ENCODE measurements at regions not wholly inside any gene's neighbourhood (a gene's known extent, or its start where the extent isn't known, plus 50 kb on each side); places are given as distances from the start of the nearest gene placed in this dataset.

- H3K27ac Mint-ChIP-seq: no peak overlapping the region
- peaks cover 4% of the 10 kb centered on the region for H3K27me3 Mint-ChIP-seq
- DNase-seq (no peak), ATAC-seq (ENCODE audit: low read depth) (no peak)
- TF ChIP-seq, protein P1, sequence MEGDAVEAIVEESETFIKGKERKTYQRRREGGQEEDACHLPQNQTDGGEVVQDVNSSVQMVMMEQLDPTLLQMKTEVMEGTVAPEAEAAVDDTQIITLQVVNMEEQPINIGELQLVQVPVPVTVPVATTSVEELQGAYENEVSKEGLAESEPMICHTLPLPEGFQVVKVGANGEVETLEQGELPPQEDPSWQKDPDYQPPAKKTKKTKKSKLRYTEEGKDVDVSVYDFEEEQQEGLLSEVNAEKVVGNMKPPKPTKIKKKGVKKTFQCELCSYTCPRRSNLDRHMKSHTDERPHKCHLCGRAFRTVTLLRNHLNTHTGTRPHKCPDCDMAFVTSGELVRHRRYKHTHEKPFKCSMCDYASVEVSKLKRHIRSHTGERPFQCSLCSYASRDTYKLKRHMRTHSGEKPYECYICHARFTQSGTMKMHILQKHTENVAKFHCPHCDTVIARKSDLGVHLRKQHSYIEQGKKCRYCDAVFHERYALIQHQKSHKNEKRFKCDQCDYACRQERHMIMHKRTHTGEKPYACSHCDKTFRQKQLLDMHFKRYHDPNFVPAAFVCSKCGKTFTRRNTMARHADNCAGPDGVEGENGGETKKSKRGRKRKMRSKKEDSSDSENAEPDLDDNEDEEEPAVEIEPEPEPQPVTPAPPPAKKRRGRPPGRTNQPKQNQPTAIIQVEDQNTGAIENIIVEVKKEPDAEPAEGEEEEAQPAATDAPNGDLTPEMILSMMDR (IDR thresholded peaks at IDR 0.05): no peak
- H3K36me3 Mint-ChIP-seq (ENCODE audit: low read depth): no peaks in the 10 kb centered on the region
- no peaks in the 10 kb centered on the region for H3K9me3 Mint-ChIP-seq
- ChIA-PET CTCF (no interaction called here), POLR2A (no interaction called here)
- intact Hi-C loops (cut with micrococcal nuclease): no loop called here
- H3K4me1 Mint-ChIP-seq: no peaks in the 10 kb centered on the region
- H3K4me3 Mint-ChIP-seq: no peak overlapping the region
Measured at GRCh38 chr9:107740088-107740980, 250.8 kb upstream of the KLF4 start.

DNA sequence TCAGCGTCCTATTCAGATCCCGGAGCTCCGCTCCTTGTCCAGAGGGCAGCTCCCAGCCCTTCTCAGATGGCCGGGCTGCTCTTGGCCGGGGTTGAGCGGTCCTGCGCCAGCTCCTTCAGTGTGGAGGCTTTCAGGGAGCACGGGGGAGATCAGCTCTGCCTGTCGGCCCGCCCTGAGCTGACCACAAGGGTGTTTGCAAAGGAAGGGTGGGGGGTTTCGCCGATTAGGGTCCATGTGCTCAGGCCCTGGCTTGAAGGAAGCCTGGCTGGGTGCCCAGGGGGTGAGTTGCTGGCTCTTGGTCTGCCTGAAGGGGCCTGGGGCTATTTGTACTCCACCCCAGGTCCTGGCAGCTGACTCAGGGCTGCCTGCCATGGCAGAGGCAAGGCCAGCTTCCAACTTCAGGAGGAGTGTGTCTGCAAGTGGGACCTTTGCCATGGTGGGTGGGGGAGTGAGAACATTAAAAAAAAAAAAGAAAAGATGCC lies 250.1 kb upstream of the KLF4 start:
- ChIA-PET CTCF (no interaction called here), POLR2A (no interaction called here)
- Mint-ChIP-seq H3K27me3 (peaks cover 4% of the 10 kb centered on the region), H3K9me3 (no peaks in the 10 kb centered on the region), H3K27ac (no peak overlapping the region), H3K36me3 (ENCODE audit: low read depth) (no peaks in the 10 kb centered on the region), H3K4me3 (no peak overlapping the region), H3K4me1 (no peaks in the 10 kb centered on the region)
- ATAC-seq (ENCODE audit: low read depth) (no peak), DNase-seq (no peak)
- intact Hi-C loops (cut with micrococcal nuclease): no loop called here
- TF ChIP-seq, protein P1 (IDR thresholded peaks at IDR 0.05): no peak

DNA sequence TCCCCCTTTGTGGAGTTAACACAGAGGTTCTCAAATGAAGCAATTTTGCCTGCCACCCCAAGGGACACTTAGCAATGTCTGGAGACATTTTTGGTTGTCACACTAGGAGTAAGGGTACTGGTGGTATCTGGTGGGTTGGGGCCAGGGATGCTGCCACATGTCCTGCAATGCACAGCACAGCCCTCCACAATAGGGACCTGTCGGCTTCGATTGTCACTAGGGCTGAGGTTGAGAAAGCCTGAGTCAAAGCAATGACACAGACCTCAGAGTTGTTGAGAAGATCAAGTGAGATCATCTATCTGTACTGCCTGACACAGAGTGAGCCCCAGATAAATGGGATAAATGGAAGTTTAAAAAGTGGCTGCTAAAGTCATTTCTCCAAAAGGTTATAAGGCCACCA lies 249.2 kb upstream of the KLF4 start:
- ChIA-PET CTCF (no interaction called here), POLR2A (no interaction called here)
- no peak overlapping the region for H3K4me3 Mint-ChIP-seq
- DNase-seq (no peak), ATAC-seq (ENCODE audit: low read depth) (no peak)
- intact Hi-C loops (cut with micrococcal nuclease): no loop called here
- peaks cover 4% of the 10 kb centered on the region for H3K27me3 Mint-ChIP-seq
- TF ChIP-seq, protein P1 (IDR thresholded peaks at IDR 0.05): no peak
- H3K36me3 Mint-ChIP-seq (ENCODE audit: low read depth): no peaks in the 10 kb centered on the region
- H3K4me1 Mint-ChIP-seq: no peaks in the 10 kb centered on the region
- no peak overlapping the region for H3K27ac Mint-ChIP-seq
- H3K9me3 Mint-ChIP-seq: no peaks in the 10 kb centered on the region

- Mint-ChIP-seq H3K27ac (no peak overlapping the region), H3K36me3 (ENCODE audit: low read depth) (no peaks in the 10 kb centered on the region), H3K4me1 (no peaks in the 10 kb centered on the region), H3K4me3 (no peak overlapping the region), H3K27me3 (peaks cover 4% of the 10 kb centered on the region), H3K9me3 (no peaks in the 10 kb centered on the region)
- ATAC-seq (ENCODE audit: low read depth) (no peak), DNase-seq (no peak)
- ChIA-PET CTCF (no interaction called here), POLR2A (no interaction called here)
- TF ChIP-seq, protein P1 (IDR thresholded peaks at IDR 0.05): no peak
- intact Hi-C loops (cut with micrococcal nuclease): no loop called here
Measured at GRCh38 chr9:107737987-107738743, 248.6 kb upstream of the KLF4 start.

GRCh38 chr9:107737610-107737986 lies 248.0 kb upstream of the KLF4 start:
- TF ChIP-seq, protein P1 (IDR thresholded peaks at IDR 0.05): no peak
- no peaks in the 10 kb centered on the region for H3K9me3 Mint-ChIP-seq
- ATAC-seq (ENCODE audit: low read depth) (no peak), DNase-seq (no peak)
- POLR2A ChIA-PET: no interaction called here
- intact Hi-C loops (cut with micrococcal nuclease): no loop called here
- H3K27ac Mint-ChIP-seq: no peak overlapping the region
- H3K27me3 Mint-ChIP-seq: peaks cover 4% of the 10 kb centered on the region
- no peak overlapping the region for H3K4me3 Mint-ChIP-seq
- H3K36me3 Mint-ChIP-seq (ENCODE audit: low read depth): no peaks in the 10 kb centered on the region
- H3K4me1 Mint-ChIP-seq: no peaks in the 10 kb centered on the region
- CTCF ChIA-PET: no interaction called here
